ENCODE measurements at regions not wholly inside any gene's neighbourhood (a gene's known extent, or its start where the extent isn't known, plus 50 kb on each side); places are given as distances from the start of the nearest gene placed in this dataset.

GRCh38 chr11:82225930-82226329 is 507.7 kb downstream of the FAM181B start:
- TF ChIP-seq CREB1 (IDR thresholded peaks at IDR 0.05; ENCODE audit: low read depth): no peak
- TF ChIP-seq RAD21 (IDR thresholded peaks at IDR 0.05; ENCODE audit: low read depth): no peak
- no peak for TF ChIP-seq EP300 (IDR thresholded peaks at IDR 0.05; ENCODE audit: borderline replicate concordance)
- TF ChIP-seq TAF1 (IDR thresholded peaks at IDR 0.05; ENCODE audit: low read depth): no peak

- no peak for TF ChIP-seq TEAD4 (IDR thresholded peaks at IDR 0.05)
- no peak for TF ChIP-seq CEBPB (IDR thresholded peaks at IDR 0.05)
- no peak for TF ChIP-seq EGR1 (IDR thresholded peaks at IDR 0.05)
- no peak for TF ChIP-seq ZBTB7A (IDR thresholded peaks at IDR 0.05; ENCODE audit: low read depth)
- no peak for TF ChIP-seq EP300 (IDR thresholded peaks at IDR 0.05; ENCODE audit: borderline replicate concordance)
- no peak for TF ChIP-seq RAD21 (IDR thresholded peaks at IDR 0.05; ENCODE audit: low read depth)
- no peak for TF ChIP-seq REST (IDR thresholded peaks at IDR 0.05; ENCODE audit: low read depth)
- no peak for TF ChIP-seq CREB1 (IDR thresholded peaks at IDR 0.05; ENCODE audit: low read depth)
- TF ChIP-seq FOXM1 (IDR thresholded peaks at IDR 0.05; ENCODE audit: borderline replicate concordance, low read depth): no peak
- no peak for TF ChIP-seq USF1 (IDR thresholded peaks at IDR 0.05)
- TF ChIP-seq YY1 (IDR thresholded peaks at IDR 0.05; ENCODE audit: low read depth): no peak
- no peak for TF ChIP-seq TCF12 (IDR thresholded peaks at IDR 0.05; ENCODE audit: low read depth)
Observed at GRCh38 chr11:82225502-82225901, 508.2 kb downstream of the FAM181B start.

- TF ChIP-seq REST (IDR thresholded peaks at IDR 0.05; ENCODE audit: low read depth) (no peak), NFIC (IDR thresholded peaks at IDR 0.05) (no peak), ZBTB7A (IDR thresholded peaks at IDR 0.05; ENCODE audit: low read depth) (no peak), MAX (IDR thresholded peaks at IDR 0.05) (no peak), TEAD4 (IDR thresholded peaks at IDR 0.05) (no peak), CEBPB (IDR thresholded peaks at IDR 0.05) (no peak), EGR1 (IDR thresholded peaks at IDR 0.05) (no peak), USF1 (IDR thresholded peaks at IDR 0.05) (no peak), RAD21 (IDR thresholded peaks at IDR 0.05; ENCODE audit: low read depth) (no peak), YY1 (IDR thresholded peaks at IDR 0.05; ENCODE audit: low read depth) (no peak)
Observed at GRCh38 chr11:82216927-82217570, 516.6 kb downstream of the FAM181B start.

GRCh38 chr11:82210011-82210410 is 523.7 kb downstream of the FAM181B start:
- TF ChIP-seq TAF1 (IDR thresholded peaks at IDR 0.05; ENCODE audit: low read depth) (no peak), EGR1 (IDR thresholded peaks at IDR 0.05) (no peak), TEAD4 (IDR thresholded peaks at IDR 0.05) (no peak), YY1 (IDR thresholded peaks at IDR 0.05; ENCODE audit: low read depth) (no peak), EP300 (IDR thresholded peaks at IDR 0.05; ENCODE audit: borderline replicate concordance) (no peak), RAD21 (IDR thresholded peaks at IDR 0.05; ENCODE audit: low read depth) (no peak)

GRCh38 chr11:82195283-82195682 is 538.4 kb downstream of the FAM181B start:
- no peak for TF ChIP-seq USF1 (IDR thresholded peaks at IDR 0.05)
- no peak for TF ChIP-seq EP300 (IDR thresholded peaks at IDR 0.05; ENCODE audit: borderline replicate concordance)
- no peak for TF ChIP-seq REST (IDR thresholded peaks at IDR 0.05; ENCODE audit: low read depth)

Measured in Ishikawa (cell line).